HG03558 (cell line): ENCODE measurements at regions not wholly inside any gene's neighbourhood (a gene's known extent, or its start where the extent isn't known, plus 50 kb on each side); places are given as distances from the start of the nearest gene placed in this dataset.
"Not testable (repeated sequence)": the region's sequence is repeated elsewhere in the genome, so short reads cannot be mapped to it uniquely, and the experiment has no call there.

Source experiments
- ATAC-seq: cut with Tn5 transposase; IDR thresholded peaks from one replicate; pipeline ENCODE4 v1.9.1; 2021; ENCODE audit warnings: moderate number of reproducible peaks; ENCODE audit not compliant: unreplicated experiment; ENCODE audit errors: extremely low read depth

DNA sequence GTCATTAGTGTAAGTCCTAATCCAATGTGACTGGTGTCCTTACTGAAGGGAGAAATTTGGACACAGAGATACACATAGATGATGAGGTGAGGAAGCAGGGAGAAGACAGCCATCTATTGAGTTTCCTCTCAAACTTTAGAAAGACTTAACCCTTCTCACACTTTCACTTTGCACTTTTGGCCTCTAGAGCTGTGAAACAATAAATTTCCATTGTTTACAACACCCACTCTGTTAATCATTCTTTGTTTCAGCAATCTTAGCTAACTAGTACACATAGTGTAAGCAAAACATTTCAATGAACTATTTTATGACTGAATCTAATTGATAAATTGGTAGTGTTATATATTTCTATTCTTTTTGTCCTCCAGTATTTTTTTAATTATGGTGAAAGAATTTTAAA is 1092.8 kb upstream of the POT1 start:
- ATAC-seq = no peak

DNA sequence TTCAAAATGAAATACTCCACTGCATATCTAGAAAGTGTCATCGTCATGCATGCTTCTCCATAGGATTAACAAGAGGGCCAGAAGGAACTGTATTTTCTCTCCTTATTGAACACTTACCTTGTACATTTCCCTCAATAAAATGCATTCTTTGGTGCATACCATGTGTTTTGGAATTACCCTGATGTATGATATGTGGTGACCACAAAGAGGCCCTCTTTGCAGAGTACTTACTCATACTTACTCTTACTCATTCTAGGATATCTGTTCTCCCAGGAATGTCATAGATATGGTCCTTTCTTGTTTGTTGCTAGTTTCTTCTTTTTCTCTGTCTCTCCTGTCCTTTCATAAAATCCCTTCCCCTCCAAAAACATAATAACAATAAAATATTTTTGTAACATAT is 1087.1 kb upstream of the POT1 start:
- ATAC-seq = no peak

DNA sequence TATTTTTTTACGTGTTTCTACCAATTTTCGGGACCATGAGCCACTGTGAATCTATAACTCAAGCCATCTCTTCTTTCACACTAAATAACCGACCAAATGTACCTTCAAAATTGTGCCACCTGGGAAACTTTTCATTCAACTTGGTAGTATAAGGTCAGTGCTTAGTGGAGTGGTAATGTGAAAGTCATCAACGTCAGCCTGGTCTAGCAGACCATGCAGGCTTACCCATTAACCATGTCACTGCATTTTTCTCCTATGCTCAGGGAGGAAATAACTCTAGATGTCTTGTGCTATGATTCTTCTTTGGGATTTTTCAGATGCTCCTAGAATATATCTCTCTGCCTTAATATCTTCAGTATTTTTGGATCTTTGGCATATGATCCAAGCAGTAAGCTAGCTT is 1075.4 kb upstream of the POT1 start:
- ATAC-seq = no peak

DNA sequence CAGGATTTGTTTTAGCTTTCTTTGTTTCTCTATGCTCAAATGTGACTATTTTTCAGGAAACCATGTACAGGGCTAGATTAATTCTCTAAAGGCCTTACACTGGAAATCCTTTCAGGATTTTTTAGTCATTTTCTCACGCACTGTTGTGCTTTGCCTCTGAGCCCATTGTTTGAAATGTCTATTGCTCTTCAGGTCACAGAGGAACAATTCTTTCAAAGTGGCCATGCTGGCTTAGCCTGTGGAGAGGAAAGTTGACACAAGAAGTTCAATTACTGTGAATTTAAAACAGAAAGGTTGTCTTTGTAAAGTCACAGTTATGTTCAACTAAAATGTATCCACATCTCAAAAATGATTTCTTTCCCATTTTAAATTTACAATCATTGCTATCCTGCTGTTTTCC is 1071.7 kb upstream of the POT1 start:
- no peak for ATAC-seq

DNA sequence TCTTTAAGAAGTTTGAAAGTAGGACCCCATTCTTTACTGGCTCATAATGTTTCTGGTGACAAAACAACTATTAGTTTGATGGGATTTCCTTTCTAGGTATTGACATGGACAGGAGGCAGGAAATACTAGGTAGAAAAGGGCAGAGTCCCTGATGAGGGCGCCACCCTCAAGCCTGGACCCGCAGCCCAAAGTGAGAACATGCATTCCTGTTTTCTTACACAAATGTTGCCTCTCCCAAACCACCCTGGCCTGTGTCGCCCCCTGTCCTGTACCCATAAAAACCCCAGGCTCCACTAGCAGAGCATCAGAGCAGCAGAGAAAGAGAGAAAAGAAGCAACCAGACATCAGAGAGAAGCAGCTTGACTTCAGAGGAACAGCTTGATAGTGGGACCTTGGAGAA is 1055.2 kb upstream of the POT1 start:
- ATAC-seq = no peak

DNA sequence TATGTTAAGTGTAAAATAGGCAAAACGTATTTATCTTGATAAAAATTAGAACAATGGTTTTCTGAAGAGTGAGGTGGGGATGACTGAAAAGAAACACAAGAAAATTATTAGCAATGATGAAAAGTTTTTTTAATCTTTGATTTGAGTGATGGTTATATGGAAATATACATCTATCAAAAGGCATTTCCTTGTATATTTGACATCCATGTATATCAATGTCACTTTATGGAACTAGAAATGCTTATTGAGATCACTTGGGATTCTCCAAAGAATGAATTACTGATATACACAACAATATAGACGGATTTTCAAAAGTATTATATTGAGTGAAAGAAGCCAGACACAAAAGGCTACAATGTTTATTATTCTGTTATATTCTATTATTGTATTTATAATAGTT is 1042.0 kb upstream of the POT1 start:
- ATAC-seq = no peak

DNA sequence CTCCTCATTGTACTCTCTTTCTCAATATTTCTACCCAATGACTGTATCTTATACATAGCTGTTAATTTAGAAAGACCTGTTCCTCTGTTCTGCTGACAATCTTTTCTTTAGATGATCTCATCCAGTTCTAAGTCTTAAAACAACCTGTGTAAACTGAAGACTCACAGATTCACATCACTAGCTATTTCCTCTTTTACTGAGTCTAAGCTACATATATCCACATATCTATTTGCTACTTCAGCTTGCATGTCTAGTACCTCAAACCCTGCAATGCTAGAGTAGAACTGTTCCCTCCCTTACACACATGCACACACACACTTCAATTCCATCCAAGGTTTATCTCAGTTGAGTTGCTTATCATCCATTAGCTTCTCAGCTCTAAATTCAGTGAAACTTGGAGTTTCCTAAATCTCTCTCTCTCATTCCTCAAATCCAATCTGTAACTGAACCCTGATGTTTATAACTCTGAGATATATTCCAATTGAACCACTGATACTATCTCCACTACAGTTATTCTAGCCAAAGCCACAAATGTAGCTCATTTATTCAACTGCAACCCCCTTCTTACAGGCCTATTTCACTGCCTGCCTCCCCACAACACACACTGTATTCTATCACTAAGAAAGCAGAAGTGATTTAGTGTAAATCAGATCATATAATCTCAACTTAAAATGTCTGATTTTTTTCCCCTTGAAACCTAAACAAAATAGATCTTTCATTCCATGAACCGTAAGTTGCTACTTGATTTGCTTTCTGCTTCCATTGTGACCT is 1036.8 kb upstream of the POT1 start:
- ATAC-seq = no peak

DNA sequence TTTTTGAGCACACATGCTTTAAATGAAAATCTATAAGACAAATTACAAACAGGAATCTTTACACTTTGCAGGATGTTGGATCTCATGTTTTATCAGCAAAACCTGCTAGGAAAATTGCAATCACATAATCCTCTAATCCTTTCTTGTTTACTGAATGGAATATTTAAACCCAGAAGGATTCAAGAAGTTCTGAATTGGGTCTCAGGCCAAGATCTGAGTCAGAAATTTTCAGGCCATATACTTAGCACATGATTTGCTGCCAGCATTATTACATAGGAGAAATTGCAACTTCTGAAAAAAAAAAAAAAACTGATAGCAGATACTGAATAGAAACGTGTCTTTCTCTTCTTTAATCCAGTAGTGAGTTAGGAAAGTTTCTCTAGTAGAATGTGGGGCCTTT is 1005.3 kb upstream of the POT1 start:
- no peak for ATAC-seq

DNA sequence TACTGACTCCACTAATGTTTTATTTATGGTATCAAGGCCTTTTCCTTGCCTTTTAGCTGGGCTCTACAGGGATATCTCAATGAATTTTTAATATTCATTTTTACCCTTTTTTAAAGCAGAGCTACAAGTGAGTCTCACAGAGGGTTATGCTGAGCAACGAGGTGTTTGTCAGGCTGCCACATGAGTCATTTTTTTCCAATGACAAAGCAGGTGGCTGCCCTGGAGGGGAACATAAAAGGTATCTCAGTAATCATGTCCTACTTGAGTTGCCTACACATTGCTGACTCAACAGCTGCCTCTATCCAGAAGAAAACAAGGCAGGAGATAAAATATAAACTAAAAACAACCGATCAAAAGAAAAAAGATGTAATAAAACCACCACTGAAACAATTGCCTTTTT is 1004.9 kb upstream of the POT1 start:
- ATAC-seq = no peak

DNA sequence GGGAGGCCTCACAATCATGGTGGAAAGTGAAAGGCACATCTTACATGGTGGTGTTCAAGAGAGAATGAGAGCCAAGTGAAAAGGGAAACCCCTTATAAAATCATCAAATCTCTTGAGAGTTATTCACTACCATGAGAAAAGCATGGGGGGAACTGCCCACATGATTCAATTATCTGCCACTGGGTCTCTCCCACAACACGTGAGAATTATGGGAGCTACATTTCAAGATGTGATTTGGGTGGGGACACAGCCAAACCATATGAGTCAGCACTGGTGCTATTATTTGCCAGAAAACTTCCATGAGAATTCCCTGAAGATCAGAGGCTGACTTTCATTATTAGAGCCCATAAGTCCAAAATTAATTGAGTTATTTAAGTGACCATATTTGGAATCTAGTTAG is 1001.2 kb upstream of the POT1 start:
- ATAC-seq = no peak

DNA sequence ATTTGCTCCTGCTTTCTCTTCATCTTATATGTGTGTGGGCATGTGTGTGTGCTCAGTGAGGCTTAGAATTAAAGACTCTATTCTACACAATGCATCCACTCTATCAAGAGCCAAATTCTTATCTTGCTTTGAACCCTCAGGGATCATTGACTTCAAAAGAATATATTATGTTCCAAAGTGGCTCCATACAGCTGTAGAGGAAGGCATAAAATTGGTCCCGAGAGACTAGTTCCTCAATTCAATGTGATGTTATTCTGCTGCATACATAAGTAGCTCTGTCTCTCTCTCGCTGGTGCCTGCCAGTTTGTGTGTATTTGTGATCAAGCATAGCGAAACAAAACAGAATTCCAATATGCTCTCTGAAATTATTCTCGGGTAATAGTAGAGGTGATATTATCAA is 997.9 kb upstream of the POT1 start:
- no peak for ATAC-seq

DNA sequence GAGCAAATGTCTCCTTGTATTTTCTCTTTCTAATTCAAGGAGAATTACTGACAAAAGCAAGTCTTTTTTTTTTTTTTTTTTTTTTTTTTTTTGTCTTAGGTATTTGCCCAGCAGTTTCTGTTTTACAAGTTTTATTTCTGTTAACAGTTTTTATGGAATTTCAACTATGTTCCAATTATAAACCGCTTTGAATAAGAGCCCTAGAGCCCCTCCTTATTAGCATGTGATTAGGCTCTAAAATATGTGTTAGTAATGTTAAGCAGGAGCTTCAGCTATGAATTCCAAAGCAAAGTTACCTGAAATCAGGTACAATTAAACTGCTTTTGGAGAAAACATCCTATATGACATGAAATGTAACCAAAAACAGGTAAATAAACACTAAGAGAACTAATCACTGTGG is 997.0 kb upstream of the POT1 start:
- ATAC-seq = no peak

DNA sequence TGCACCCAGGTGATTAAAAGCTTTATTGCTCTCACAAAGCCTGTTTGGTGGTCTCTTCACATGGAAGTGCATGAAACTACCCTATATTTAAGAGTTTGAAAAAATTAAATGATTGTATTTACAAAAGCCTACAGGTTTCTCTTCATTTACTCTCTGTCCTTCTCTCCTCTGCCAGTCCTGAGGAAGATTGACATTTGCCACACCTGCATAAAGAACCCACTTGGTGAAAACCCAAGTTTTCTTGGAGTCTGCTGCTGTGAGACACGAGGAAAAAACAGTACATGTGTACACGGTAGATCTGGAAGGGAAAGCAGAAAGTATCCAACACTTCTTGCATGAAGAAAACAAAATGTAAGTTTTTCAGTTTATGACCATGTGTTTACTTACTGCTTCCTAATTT is 994.4 kb upstream of the POT1 start:
- no peak for ATAC-seq

DNA sequence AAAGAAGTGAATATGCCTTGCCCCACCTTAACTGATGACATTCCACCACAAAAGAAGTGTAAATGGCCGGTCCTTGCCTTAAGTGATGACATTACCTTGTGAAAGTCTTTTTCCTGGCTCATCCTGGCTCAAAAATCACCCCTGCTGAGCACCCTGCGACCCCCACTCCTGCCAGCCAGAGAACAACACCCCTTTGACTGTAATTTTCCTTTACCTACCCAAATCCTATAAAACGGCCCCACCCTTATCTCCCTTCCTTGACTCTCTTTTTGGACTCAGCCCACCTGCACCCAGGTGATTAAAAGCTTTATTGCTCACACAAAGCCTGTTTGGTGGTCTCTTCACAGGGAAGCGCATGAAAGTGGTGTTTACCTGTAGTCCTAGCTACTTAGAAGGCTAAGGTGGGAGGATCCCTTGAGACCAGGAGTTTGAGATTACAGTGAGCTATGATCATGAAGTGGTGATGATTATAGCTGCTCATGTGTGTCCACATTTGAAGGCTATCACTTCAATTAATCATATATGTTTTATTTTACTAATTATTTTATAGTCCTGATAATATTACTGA is 985.8 kb upstream of the POT1 start:
- not testable (repeated sequence) for ATAC-seq

DNA sequence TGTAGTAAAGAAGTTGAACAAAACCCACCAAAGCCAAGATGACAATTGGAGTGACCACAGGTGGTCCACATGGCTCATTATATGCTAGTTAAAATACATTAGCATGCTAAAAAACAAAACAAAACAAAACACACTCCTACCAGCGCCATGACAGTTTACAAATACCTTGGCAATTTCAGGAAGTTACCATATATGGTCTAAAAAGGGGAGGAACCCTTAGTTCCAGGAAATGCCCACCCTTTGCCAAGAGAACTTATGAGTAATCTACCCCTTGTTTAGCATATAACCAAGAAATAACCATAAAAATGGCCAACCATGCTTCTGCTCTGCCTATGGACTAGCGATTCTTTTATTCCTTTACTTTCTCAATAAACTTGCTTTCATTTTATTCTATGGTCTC is 979.1 kb upstream of the POT1 start:
- no peak for ATAC-seq

DNA sequence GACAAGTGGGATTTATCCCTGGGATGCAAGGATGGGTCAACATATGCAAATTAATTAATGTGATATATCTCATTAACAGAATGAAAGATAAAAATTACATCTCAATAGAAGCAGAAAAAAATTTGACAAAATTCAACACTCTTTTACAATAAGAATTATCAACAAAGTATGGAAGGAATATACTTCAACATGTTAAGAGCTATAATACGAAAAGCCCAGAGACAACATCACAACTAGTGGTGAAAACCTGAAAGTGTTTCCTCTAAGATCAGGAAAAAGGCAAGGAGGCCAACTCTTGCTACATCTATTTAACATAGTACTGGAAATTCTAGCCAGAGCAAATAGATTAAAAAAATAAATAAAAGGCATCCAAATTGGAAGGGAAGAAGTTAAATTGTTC is 970.0 kb upstream of the POT1 start:
- no peak for ATAC-seq

DNA sequence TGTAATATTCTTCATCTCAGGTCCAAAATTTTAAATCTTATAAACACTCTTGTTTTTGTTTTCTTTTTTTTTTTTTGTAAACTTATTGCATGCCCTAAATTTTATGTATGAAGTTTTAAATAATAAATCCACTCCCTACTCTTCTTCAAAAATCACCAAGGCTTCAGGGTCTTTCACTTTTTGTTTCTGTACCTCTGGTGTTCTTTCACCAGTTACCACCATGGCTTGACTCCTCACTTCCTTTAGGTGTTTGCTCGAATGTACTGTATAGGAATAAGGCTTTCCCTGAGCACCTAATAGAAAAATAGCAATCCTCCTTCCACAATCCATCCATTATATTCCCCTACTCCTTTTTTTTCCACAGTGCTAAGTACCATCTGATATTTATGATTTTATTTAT is 962.8 kb upstream of the POT1 start:
- ATAC-seq = no peak

DNA sequence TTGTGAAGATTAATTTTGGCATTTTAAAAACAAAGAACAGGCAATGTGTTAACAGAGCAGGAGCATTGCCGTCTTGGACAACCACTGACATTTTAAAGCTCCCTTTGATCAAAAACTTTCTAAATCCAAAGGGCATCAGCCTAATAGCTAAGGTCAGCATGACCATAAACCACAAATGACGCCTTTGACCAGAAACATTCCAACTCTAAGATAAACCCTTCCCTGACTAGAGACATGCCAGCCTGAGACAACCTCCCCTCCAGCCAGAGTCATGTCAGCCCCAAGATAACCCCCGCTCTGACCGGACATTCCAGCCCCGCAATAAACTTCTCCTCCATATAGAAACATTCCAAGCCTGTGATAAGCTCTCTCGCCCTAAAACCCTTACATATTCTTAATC is 949.4 kb upstream of the POT1 start:
- ATAC-seq = no peak

DNA sequence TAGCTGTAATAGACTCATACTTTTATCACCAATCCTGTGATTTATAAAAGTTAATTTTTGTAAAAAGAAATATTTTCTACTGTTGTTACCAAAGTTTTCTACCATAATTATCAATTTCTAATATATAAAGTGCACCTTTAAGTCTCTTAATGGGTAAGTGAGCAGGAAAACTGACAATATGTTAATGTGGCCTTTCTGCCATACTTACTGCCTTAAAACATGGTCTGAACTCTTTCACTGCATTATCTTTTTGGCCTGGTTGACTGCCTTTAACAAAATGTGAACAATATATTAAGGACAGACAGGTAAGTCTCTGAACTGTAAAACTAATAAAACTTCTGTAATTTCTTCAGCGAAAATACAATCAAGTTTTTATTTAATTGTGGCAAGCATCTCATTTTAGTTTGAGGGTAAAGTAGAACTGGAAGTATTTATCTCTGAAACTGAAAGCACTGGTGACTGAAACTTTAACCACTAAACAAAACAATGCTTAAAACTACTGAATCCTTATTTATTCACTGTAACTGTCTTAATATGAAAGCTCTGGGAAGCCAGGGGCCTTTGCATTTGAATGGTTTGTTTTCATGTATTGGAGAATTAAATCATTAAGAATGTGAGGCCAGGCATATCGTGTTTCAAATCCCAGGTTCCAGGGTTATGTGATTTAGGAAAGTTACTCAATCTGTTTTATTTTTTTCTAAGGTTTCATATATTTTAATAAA is 948.8 kb upstream of the POT1 start:
- no peak for ATAC-seq

DNA sequence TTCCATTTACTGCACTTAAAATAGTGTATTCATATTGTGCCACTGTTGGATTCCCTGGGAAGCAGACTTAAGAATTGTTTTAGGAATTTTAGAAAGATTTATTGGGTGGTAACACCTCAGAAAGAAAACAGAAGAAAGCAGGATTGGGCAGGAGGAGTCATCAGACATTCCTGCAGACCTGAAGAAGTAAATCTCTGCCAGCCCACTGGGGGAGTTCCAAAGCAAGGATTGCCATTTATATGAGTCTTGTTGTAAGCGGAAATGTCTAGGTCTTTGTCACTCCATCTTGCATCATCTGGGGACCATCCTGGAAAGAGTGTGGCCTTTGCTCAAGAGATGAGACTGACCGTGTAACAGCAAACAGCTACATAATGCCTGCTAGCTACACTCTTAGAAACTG is 947.6 kb upstream of the POT1 start:
- ATAC-seq = no peak

DNA sequence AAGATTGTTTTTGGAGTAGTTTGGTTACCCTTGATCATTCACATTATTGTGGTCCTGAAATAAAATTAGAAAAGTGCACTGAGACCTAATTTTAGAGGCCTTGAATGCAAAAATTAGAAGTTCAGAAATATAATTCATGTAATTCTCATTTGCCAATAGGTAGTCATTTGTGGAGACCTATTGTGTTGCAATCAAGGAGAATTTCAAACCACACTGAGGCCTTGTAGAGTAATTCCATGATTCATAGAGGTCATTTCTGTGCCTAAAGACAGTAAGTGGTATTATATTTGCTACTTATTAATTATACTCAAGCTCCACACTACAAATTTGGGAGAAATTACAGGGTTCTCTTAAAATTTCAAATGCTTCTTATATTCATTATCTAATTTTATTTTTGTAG is 946.8 kb upstream of the POT1 start:
- no peak for ATAC-seq

DNA sequence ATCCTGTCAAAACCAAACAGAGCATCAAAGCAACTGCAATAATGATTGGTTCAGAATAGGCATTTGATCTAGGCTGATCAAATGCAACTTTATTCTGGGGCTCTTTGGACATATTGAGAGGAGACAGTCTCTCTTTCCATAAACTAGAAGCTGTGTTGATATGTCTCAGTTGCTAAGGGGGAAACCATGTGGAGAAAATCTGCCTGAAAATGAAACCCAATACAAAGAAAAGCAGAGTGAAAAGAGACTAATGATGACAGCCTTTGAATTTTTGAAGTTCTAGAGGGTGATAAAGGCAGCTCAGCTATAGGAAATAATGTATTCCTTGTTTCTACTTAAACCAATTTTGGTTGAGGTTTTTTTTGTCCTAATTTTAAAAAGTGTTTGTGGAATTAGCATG is 941.8 kb upstream of the POT1 start:
- ATAC-seq = no peak
